ENCODE measurements at regions not wholly inside any gene's neighbourhood (a gene's known extent, or its start where the extent isn't known, plus 50 kb on each side); places are given as distances from the start of the nearest gene placed in this dataset.

GRCh38 chr10:70960316-70960715, 72.0 kb upstream of the PCBD1 start:
- DNase-seq = no peak
- Mint-ChIP-seq H3K4me1 (no peaks in the 10 kb centered on the region), H3K27me3 (peaks cover 6% of the 10 kb centered on the region), H3K4me3 (no peak overlapping the region), H3K9me3 (no peaks in the 10 kb centered on the region), H3K36me3 (no peaks in the 10 kb centered on the region), H3K27ac (no peak overlapping the region)
- no peak for ATAC-seq (ENCODE audit: low read depth)
- POLR2A ChIA-PET = no interaction called here

- H3K27me3 Mint-ChIP-seq = peaks cover 6% of the 10 kb centered on the region
- POLR2A ChIA-PET = no interaction called here
- ATAC-seq (ENCODE audit: low read depth) (no peak), DNase-seq (no peak)
- H3K36me3 Mint-ChIP-seq = no peaks in the 10 kb centered on the region
- no peak overlapping the region for H3K4me3 Mint-ChIP-seq
- no peak overlapping the region for H3K27ac Mint-ChIP-seq
- H3K9me3 Mint-ChIP-seq = no peaks in the 10 kb centered on the region
- no peaks in the 10 kb centered on the region for H3K4me1 Mint-ChIP-seq
These were observed 72.6 kb upstream of the PCBD1 start for GRCh38 chr10:70960783-70961570.

GRCh38 chr10:70962686-70963085, 74.3 kb upstream of the PCBD1 start:
- POLR2A ChIA-PET = no interaction called here
- H3K4me3 Mint-ChIP-seq = no peak overlapping the region
- DNase-seq (no peak), ATAC-seq (ENCODE audit: low read depth) (no peak)
- no peaks in the 10 kb centered on the region for H3K4me1 Mint-ChIP-seq
- no peaks in the 10 kb centered on the region for H3K36me3 Mint-ChIP-seq
- H3K27ac Mint-ChIP-seq = no peak overlapping the region
- no peaks in the 10 kb centered on the region for H3K27me3 Mint-ChIP-seq
- H3K9me3 Mint-ChIP-seq = no peaks in the 10 kb centered on the region

- H3K27ac Mint-ChIP-seq = no peak overlapping the region
- no peak overlapping the region for H3K4me3 Mint-ChIP-seq
- H3K27me3 Mint-ChIP-seq = no peaks in the 10 kb centered on the region
- ATAC-seq (ENCODE audit: low read depth) (no peak), DNase-seq (no peak)
- no peaks in the 10 kb centered on the region for H3K4me1 Mint-ChIP-seq
- H3K36me3 Mint-ChIP-seq = no peaks in the 10 kb centered on the region
- POLR2A ChIA-PET = no interaction called here
- no peaks in the 10 kb centered on the region for H3K9me3 Mint-ChIP-seq
These were observed 74.9 kb upstream of the PCBD1 start for GRCh38 chr10:70963271-70963670.

- POLR2A ChIA-PET = no interaction called here
- DNase-seq (no peak), ATAC-seq (ENCODE audit: low read depth) (no peak)
- H3K27ac Mint-ChIP-seq = no peak overlapping the region
- H3K9me3 Mint-ChIP-seq = no peaks in the 10 kb centered on the region
- no peaks in the 10 kb centered on the region for H3K27me3 Mint-ChIP-seq
- H3K36me3 Mint-ChIP-seq = no peaks in the 10 kb centered on the region
- no peaks in the 10 kb centered on the region for H3K4me1 Mint-ChIP-seq
- H3K4me3 Mint-ChIP-seq = no peak overlapping the region
These were observed 75.9 kb upstream of the PCBD1 start for GRCh38 chr10:70964245-70964644.

- no peaks in the 10 kb centered on the region for H3K27me3 Mint-ChIP-seq
- DNase-seq = no peak
- no peaks in the 10 kb centered on the region for H3K4me1 Mint-ChIP-seq
- no peak overlapping the region for H3K27ac Mint-ChIP-seq
- ATAC-seq (ENCODE audit: low read depth) = no peak
- POLR2A ChIA-PET = no interaction called here
- no peak overlapping the region for H3K4me3 Mint-ChIP-seq
- H3K9me3 Mint-ChIP-seq = no peaks in the 10 kb centered on the region
- H3K36me3 Mint-ChIP-seq = no peaks in the 10 kb centered on the region
These were observed 76.5 kb upstream of the PCBD1 start for GRCh38 chr10:70964881-70965280.

GRCh38 chr10:70965566-70965965, 77.2 kb upstream of the PCBD1 start:
- Mint-ChIP-seq H3K27ac (no peak overlapping the region), H3K36me3 (no peaks in the 10 kb centered on the region), H3K27me3 (peaks cover under 1% of the 10 kb centered on the region), H3K9me3 (no peaks in the 10 kb centered on the region), H3K4me1 (no peaks in the 10 kb centered on the region), H3K4me3 (no peak overlapping the region)
- DNase-seq (no peak), ATAC-seq (ENCODE audit: low read depth) (no peak)
- POLR2A ChIA-PET = no interaction called here

- H3K36me3 Mint-ChIP-seq = no peaks in the 10 kb centered on the region
These were observed 78.5 kb upstream of the PCBD1 start for GRCh38 chr10:70966646-70967553.

GRCh38 chr10:70967591-70968587, 79.5 kb upstream of the PCBD1 start:
- peaks cover 2% of the 10 kb centered on the region for H3K9me3 Mint-ChIP-seq
- H3K4me1 Mint-ChIP-seq = no peaks in the 10 kb centered on the region
- H3K27me3 Mint-ChIP-seq = peaks cover 18% of the 10 kb centered on the region
- H3K36me3 Mint-ChIP-seq = no peaks in the 10 kb centered on the region
- H3K4me3 Mint-ChIP-seq = no peak overlapping the region
- DNase-seq (no peak), ATAC-seq (ENCODE audit: low read depth) (no peak)
- H3K27ac Mint-ChIP-seq = no peak overlapping the region
- POLR2A ChIA-PET = no interaction called here

More at GRCh38 chr10:70966646-70967553, 78.5 kb upstream of the PCBD1 start:
- POLR2A ChIA-PET = no interaction called here
- Mint-ChIP-seq H3K27ac (no peak overlapping the region), H3K27me3 (peaks cover 13% of the 10 kb centered on the region), H3K4me3 (no peak overlapping the region), H3K9me3 (peaks cover 2% of the 10 kb centered on the region), H3K4me1 (no peaks in the 10 kb centered on the region)
- ATAC-seq (ENCODE audit: low read depth) (no peak), DNase-seq (no peak)

- POLR2A ChIA-PET = no interaction called here
- Mint-ChIP-seq H3K27me3 (peaks cover 27% of the 10 kb centered on the region), H3K4me3 (no peak overlapping the region), H3K36me3 (no peaks in the 10 kb centered on the region), H3K9me3 (peaks cover 2% of the 10 kb centered on the region), H3K4me1 (no peaks in the 10 kb centered on the region), H3K27ac (no peak overlapping the region)
- DNase-seq = no peak
- no peak for ATAC-seq (ENCODE audit: low read depth)
These were observed 80.8 kb upstream of the PCBD1 start for GRCh38 chr10:70969188-70969587.

GRCh38 chr10:70970830-70971229, 82.5 kb upstream of the PCBD1 start:
- DNase-seq (no peak), ATAC-seq (ENCODE audit: low read depth) (no peak)
- Mint-ChIP-seq H3K27ac (no peak overlapping the region), H3K4me3 (no peak overlapping the region), H3K9me3 (peaks cover 2% of the 10 kb centered on the region), H3K27me3 (peaks cover 29% of the 10 kb centered on the region), H3K36me3 (no peaks in the 10 kb centered on the region), H3K4me1 (no peaks in the 10 kb centered on the region)
- POLR2A ChIA-PET = no interaction called here

GRCh38 chr10:70973275-70973674, 84.9 kb upstream of the PCBD1 start:
- H3K4me3 Mint-ChIP-seq = no peak overlapping the region
- ATAC-seq (ENCODE audit: low read depth) = no peak
- H3K9me3 Mint-ChIP-seq = peaks cover 2% of the 10 kb centered on the region

GRCh38 chr10:70974351-70974901, 86.1 kb upstream of the PCBD1 start:
- ATAC-seq (ENCODE audit: low read depth) (no peak), DNase-seq (no peak)
- Mint-ChIP-seq H3K27me3 (peaks cover 34% of the 10 kb centered on the region), H3K4me1 (no peaks in the 10 kb centered on the region), H3K9me3 (peaks cover 2% of the 10 kb centered on the region), H3K4me3 (no peak overlapping the region), H3K27ac (no peak overlapping the region), H3K36me3 (no peaks in the 10 kb centered on the region)
- POLR2A ChIA-PET = interaction anchor here (0.6 kb wide), 1 partner anchor 26 kb away, joined by 3 read pairs; no protein-coding TSS in a partner anchor

More at GRCh38 chr10:70973275-70973674, 84.9 kb upstream of the PCBD1 start:
- Mint-ChIP-seq H3K27ac (no peak overlapping the region), H3K4me1 (no peaks in the 10 kb centered on the region), H3K36me3 (no peaks in the 10 kb centered on the region), H3K27me3 (peaks cover 31% of the 10 kb centered on the region)
- POLR2A ChIA-PET = no interaction called here
- no peak for DNase-seq

All from activated naive CD8-positive, alpha-beta T cell treated with anti-CD3 and anti-CD28 coated beads, Interleukin-2, amount 10 ng/mL, durations not matched to agents 7 days and 5 days (primary cell).